ENCODE measurements at regions not wholly inside any gene's neighbourhood (a gene's known extent, or its start where the extent isn't known, plus 50 kb on each side); places are given as distances from the start of the nearest gene placed in this dataset.

DNA sequence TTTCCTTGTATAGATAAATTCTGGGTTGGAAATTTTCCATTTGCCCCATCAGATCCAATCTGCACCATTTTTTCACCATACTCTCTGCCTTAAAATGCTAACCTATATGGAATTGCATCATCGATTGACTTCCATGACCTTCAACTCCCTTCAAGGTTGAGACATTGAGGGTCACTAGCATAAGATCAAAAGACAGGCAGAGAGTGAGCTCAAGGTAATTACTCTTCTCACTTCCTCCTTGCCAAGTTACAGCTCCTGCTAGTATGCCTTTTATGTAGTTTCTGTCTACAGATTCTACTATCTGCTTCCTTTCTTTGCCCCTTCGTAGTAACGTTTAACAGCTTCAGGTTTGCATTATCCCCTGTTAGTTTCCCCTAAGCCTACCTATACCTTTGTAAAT lies 1127.7 kb upstream of the LRRTM3 start:
- FAIRE-seq = no peak
- Histone ChIP-seq H3K9me3 (ENCODE audit: low read length) (no peaks in the 10 kb centered on the region), H3K4me1 (ENCODE audit: insufficient read depth, low read length) (no peaks in the 10 kb centered on the region), H3K4me3 (replicated peaks in 1 of 3; ENCODE audit: insufficient read depth in 1 of 3, low read depth in 2 of 3, low read length in 3 of 3) (no peak overlapping the region), H3K27me3 (ENCODE audit: control insufficient read depth in 1 of 2, insufficient read depth in 2 of 2, low read length in 2 of 2) (no peaks in the 10 kb centered on the region), H4K20me1 (ENCODE audit: insufficient read depth, low read length) (no peaks in the 10 kb centered on the region), H3K9ac (ENCODE audit: insufficient read depth, low read depth, low read length) (no peak overlapping the region), H2AFZ (ENCODE audit: low read length) (no peak overlapping the region), H3K27ac (ENCODE audit: extremely low read length, insufficient read depth, low read length) (no peak overlapping the region), H3K36me3 (replicated peaks in 1 of 2; ENCODE audit: control insufficient read depth in 1 of 2, insufficient read depth in 2 of 2, low read length in 2 of 2) (no peaks in the 10 kb centered on the region), H3K4me2 (ENCODE audit: low read depth, low read length) (no peak overlapping the region), H3K79me2 (ENCODE audit: insufficient read depth, low read length) (no peaks in the 10 kb centered on the region)
- POLR2A ChIA-PET = no interaction called here
- in situ Hi-C loops (cut with HindIII; ENCODE audit: extremely low pct_ligation_motif_present, low pct_unique_long_range_greater_than_20kb) = no loop called here
- DNase-seq (ENCODE audit: low spot score) = no peak
- intact Hi-C loops (cut with micrococcal nuclease; ENCODE audit: unreplicated experiment) = no loop called here
- WGBS (ENCODE audit: low lambda C conversion rate) = 30% methylated on average over 3 of the region's 3 CpGs
- no TSS peak for BruUV-seq (replicated peaks)
- TF ChIP-seq SALL2 (CRISPR knock-in tag; IDR thresholded peaks at IDR 0.05) = no peak
- no peak for TF ChIP-seq PPARG (CRISPR knock-in tag; conservative IDR thresholded peaks at IDR 0.05)
- TF ChIP-seq, protein P1, sequence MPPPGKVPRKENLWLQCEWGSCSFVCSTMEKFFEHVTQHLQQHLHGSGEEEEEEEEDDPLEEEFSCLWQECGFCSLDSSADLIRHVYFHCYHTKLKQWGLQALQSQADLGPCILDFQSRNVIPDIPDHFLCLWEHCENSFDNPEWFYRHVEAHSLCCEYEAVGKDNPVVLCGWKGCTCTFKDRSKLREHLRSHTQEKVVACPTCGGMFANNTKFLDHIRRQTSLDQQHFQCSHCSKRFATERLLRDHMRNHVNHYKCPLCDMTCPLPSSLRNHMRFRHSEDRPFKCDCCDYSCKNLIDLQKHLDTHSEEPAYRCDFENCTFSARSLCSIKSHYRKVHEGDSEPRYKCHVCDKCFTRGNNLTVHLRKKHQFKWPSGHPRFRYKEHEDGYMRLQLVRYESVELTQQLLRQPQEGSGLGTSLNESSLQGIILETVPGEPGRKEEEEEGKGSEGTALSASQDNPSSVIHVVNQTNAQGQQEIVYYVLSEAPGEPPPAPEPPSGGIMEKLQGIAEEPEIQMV (CRISPR knock-in tag; IDR thresholded peaks at IDR 0.05; ENCODE audit: low read depth) = no peak
- TF ChIP-seq TEAD2 (CRISPR knock-in tag; IDR thresholded peaks at IDR 0.05) = no peak
- no peak for TF ChIP-seq SIX1 (CRISPR knock-in tag; IDR thresholded peaks at IDR 0.05; ENCODE audit: borderline replicate concordance)
- TF ChIP-seq, protein P2, sequence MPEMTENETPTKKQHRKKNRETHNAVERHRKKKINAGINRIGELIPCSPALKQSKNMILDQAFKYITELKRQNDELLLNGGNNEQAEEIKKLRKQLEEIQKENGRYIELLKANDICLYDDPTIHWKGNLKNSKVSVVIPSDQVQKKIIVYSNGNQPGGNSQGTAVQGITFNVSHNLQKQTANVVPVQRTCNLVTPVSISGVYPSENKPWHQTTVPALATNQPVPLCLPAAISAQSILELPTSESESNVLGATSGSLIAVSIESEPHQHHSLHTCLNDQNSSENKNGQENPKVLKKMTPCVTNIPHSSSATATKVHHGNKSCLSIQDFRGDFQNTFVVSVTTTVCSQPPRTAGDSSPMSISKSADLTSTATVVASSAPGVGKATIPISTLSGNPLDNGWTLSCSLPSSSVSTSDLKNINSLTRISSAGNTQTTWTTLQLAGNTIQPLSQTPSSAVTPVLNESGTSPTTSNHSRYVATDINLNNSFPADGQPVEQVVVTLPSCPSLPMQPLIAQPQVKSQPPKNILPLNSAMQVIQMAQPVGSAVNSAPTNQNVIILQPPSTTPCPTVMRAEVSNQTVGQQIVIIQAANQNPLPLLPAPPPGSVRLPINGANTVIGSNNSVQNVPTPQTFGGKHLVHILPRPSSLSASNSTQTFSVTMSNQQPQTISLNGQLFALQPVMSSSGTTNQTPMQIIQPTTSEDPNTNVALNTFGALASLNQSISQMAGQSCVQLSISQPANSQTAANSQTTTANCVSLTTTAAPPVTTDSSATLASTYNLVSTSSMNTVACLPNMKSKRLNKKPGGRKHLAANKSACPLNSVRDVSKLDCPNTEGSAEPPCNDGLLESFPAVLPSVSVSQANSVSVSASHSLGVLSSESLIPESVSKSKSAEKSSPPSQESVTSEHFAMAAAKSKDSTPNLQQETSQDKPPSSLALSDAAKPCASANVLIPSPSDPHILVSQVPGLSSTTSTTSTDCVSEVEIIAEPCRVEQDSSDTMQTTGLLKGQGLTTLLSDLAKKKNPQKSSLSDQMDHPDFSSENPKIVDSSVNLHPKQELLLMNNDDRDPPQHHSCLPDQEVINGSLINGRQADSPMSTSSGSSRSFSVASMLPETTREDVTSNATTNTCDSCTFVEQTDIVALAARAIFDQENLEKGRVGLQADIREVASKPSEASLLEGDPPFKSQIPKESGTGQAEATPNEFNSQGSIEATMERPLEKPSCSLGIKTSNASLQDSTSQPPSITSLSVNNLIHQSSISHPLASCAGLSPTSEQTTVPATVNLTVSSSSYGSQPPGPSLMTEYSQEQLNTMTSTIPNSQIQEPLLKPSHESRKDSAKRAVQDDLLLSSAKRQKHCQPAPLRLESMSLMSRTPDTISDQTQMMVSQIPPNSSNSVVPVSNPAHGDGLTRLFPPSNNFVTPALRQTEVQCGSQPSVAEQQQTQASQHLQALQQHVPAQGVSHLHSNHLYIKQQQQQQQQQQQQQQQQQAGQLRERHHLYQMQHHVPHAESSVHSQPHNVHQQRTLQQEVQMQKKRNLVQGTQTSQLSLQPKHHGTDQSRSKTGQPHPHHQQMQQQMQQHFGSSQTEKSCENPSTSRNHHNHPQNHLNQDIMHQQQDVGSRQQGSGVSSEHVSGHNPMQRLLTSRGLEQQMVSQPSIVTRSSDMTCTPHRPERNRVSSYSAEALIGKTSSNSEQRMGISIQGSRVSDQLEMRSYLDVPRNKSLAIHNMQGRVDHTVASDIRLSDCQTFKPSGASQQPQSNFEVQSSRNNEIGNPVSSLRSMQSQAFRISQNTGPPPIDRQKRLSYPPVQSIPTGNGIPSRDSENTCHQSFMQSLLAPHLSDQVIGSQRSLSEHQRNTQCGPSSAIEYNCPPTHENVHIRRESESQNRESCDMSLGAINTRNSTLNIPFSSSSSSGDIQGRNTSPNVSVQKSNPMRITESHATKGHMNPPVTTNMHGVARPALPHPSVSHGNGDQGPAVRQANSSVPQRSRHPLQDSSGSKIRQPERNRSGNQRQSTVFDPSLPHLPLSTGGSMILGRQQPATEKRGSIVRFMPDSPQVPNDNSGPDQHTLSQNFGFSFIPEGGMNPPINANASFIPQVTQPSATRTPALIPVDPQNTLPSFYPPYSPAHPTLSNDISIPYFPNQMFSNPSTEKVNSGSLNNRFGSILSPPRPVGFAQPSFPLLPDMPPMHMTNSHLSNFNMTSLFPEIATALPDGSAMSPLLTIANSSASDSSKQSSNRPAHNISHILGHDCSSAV (CRISPR knock-in tag; IDR thresholded peaks at IDR 0.05; ENCODE audit: borderline replicate concordance) = no peak
- TF ChIP-seq, protein P3, sequence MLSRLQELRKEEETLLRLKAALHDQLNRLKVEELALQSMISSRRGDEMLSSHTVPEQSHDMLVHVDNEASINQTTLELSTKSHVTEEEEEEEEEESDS (CRISPR knock-in tag; IDR thresholded peaks at IDR 0.05; ENCODE audit: borderline replicate concordance) = no peak
- no peak for TF ChIP-seq TBX2 (CRISPR knock-in tag; IDR thresholded peaks at IDR 0.05; ENCODE audit: borderline replicate concordance)
- no peak for TF ChIP-seq NPAS2 (CRISPR knock-in tag; IDR thresholded peaks at IDR 0.05; ENCODE audit: borderline replicate concordance)
- TF ChIP-seq YEATS4 (CRISPR knock-in tag; IDR thresholded peaks at IDR 0.05; ENCODE audit: borderline replicate concordance) = no peak
- no peak for TF ChIP-seq ZNF569 (CRISPR knock-in tag; IDR thresholded peaks at IDR 0.05; ENCODE audit: borderline replicate concordance)
- TF ChIP-seq, protein P4, sequence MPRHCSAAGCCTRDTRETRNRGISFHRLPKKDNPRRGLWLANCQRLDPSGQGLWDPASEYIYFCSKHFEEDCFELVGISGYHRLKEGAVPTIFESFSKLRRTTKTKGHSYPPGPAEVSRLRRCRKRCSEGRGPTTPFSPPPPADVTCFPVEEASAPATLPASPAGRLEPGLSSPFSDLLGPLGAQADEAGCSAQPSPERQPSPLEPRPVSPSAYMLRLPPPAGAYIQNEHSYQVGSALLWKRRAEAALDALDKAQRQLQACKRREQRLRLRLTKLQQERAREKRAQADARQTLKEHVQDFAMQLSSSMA (CRISPR knock-in tag; IDR thresholded peaks at IDR 0.05) = no peak
- CTCF ChIA-PET (ENCODE audit: low intra/inter-chr PET ratio, low total read pairs) = no interaction called here
- ATAC-seq = no peak

Measured in HepG2 (cell line).